NB4 (cell line): ENCODE measurements at regions not wholly inside any gene's neighbourhood (a gene's known extent, or its start where the extent isn't known, plus 50 kb on each side); places are given as distances from the start of the nearest gene placed in this dataset.

Experiments
- CTCF ChIP-seq: IDR thresholded peaks from one replicate; pipeline ENCODE4 v1.5.1; 2012; ENCODE audit warnings: low read depth, low read length
- MYC ChIP-seq: IDR thresholded peaks from 2 replicates; pipeline ENCODE4 v1.6.1; 2011; ENCODE audit warnings: low read depth, low read length
- POLR2A ChIP-seq: IDR thresholded peaks from 2 replicates; pipeline ENCODE4 v1.6.1; 2011; ENCODE audit warnings: mild to moderate bottlenecking; ENCODE audit not compliant: insufficient read length; ENCODE audit errors: extremely low read depth

- no peak for TF ChIP-seq CTCF
- no peak for TF ChIP-seq POLR2A
- TF ChIP-seq MYC: no peak
Observed at GRCh38 chr4:16297003-16297402, 70.7 kb upstream of the TAPT1 start.
